ENCODE measurements at regions not wholly inside any gene's neighbourhood (a gene's known extent, or its start where the extent isn't known, plus 50 kb on each side); places are given as distances from the start of the nearest gene placed in this dataset.
"Not testable (repeated sequence)": the region's sequence is repeated elsewhere in the genome, so short reads cannot be mapped to it uniquely, and the experiment has no call there.

DNA sequence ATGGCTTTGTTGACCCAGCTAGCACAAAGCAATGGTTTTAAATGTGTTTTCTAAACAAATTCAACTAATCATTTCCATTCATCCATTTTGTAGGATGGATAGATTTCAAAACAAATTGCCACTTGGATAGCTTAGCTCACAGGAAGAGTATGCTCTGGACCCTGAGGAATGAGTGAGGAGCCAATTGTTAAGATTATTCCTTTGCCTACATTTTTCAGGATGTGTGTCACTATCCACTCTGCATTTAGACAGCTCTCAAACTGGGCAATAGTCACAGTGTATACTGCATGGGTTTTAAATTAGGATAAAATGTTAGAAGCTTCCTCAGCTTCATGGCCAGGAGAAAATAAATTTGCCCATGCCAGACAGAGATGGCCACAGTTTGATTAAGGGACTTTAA lies 605.6 kb upstream of the TEX47 start:
- DNase-seq, result no peak

- DNase-seq, result no peak
These were observed 606.2 kb upstream of the TEX47 start for GRCh38 chr7:89401690-89402089.

GRCh38 chr7:89451911-89452310 lies 656.4 kb upstream of the TEX47 start:
- no peak for DNase-seq

GRCh38 chr7:89456556-89456955 lies 661.0 kb upstream of the TEX47 start:
- no peak for DNase-seq

- DNase-seq, result no peak
These were observed 662.6 kb upstream of the TEX47 start for GRCh38 chr7:89458114-89458513.

DNA sequence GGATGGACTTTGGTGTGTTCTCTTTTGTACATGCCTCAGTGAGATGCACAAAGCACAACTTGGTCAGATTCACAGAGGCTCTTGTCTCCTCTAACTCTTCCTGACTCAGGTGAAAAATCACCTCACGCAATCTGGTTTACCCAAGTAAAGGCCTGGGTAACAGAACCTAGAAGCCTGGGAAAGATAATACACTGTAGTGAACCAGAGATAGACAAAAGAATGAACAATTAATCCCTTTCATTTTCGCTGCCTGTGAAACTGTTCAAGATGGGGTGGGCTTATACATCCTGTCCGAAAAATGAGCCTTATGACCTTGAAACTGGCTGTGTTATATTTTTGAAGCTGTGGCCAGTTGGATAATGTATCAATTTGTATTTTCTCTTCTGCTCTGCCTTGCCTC lies 678.9 kb upstream of the TEX47 start:
- no peak for DNase-seq

- no peak for DNase-seq
These were observed 676.3 kb upstream of the STEAP1 start for GRCh38 chr7:89477991-89478390.

DNA sequence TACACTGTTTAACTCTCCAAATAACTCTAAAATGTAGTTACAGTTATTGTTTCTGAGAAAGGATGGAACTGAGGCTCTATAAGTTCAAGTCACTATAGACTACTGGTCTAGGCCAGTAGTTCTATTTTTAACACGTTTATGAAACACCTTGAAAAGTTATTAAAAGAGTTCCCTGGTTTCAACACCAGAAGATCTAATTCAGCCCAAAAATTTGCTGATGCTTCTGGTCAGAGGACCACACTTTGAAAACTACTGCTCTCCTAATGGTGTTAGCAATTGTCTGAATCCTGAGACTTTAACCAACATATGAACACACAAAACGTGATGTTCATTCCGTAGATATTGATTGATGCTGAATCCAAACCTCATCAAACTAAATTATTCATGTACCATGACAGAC lies 658.6 kb upstream of the STEAP1 start:
- no peak for DNase-seq

GRCh38 chr7:89500084-89500483 lies 654.2 kb upstream of the STEAP1 start:
- no peak for DNase-seq

- no peak for DNase-seq
These were observed 651.0 kb upstream of the STEAP1 start for GRCh38 chr7:89503281-89503680.

DNA sequence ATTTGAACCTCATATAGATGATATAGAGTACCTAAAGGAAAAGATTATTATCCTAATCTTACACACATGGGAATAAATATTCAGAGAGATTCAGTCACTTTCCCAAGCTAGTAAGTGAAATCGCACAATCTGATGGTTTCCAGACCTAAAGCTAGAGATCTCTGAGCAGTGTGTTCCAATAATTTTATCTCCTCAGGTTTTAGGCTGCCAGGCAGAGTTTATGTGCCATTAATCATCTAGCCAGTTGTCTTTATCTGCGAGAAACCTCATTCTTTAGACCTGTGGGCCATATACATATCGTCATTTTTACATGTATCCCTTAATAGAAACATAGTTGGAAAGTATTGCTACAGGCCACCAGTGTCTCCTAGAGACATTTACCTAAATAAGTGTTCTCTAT lies 647.2 kb upstream of the STEAP1 start:
- DNase-seq, result no peak

DNA sequence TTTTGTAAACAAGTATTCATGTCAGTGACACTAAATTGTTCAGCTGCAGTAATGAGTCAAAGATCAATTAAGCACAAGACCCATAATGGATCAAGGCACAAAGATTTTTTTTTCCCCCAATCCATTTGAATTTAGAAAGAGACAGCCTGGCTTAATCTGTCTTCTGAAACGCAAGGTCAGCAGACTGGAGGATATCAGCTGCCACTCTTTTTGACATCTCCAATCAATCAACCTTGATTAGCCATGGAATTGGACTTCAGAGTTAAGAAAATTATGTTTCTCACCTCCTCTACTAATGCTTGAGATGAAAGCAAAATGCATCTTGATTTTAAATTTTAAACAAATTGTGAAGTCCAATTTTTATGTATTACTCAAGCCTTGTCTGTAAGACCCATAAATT lies 642.4 kb upstream of the STEAP1 start:
- DNase-seq, result no peak

- DNase-seq, result no peak
These were observed 639.3 kb upstream of the STEAP1 start for GRCh38 chr7:89514970-89515369.

DNA sequence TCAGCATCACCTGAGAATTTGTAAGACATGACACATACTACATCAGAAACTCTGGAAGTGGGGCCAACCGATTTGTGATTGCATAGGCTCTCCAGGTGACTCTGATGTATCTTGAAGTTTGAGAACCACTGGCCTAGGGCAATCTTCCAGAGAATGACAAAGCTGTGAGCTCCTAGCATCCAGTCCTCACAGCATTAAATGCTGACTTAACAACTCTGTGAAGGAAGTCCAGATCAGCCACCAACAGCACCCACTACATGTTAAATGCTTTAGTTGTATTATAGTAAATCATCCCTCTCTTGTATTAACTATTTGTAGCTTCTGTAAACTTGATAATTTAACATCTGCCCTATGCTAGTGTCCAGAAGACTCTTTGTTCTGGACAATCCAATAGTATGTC lies 636.5 kb upstream of the STEAP1 start:
- DNase-seq, result no peak

- DNase-seq, result no peak
These were observed 604.5 kb upstream of the STEAP1 start for GRCh38 chr7:89549768-89550167.

DNA sequence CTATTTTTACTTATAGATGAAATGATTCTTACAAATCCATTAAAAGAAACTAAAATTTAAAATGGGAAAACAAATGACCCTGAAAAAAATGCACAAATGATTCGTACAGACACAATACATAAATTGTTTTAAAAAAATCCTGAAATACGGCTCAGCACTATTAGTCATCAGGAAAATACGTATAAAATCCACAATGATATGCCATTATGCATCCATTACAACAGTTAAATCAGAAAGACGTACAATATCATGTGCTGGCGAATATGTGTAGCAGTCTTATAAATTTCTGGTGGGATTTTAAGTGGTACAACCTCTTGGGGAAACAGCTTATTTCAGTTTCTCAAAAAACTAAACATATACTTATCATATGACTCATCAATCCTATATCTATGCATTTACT lies 600.1 kb upstream of the STEAP1 start:
- DNase-seq, result no peak

DNA sequence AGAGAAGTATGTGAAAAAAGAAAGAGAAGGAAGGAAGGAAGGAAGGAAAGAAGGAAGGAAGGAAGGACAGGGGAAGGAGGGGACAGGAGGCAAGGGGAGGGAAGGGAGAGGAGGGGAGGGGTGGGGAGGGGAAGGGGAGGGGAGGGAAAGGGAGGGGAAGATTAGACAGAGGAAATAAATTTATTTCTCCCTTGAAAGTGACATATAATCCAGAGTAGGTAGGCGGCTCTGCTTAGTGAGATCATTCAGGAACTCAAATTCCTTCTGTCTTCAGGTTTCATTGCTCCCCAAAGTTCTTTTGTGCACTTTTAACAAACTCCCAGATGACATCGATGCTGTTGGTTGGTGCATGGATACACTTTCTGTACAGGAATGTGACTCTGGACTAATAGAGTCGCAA lies 594.7 kb upstream of the STEAP1 start:
- DNase-seq, result no peak

DNA sequence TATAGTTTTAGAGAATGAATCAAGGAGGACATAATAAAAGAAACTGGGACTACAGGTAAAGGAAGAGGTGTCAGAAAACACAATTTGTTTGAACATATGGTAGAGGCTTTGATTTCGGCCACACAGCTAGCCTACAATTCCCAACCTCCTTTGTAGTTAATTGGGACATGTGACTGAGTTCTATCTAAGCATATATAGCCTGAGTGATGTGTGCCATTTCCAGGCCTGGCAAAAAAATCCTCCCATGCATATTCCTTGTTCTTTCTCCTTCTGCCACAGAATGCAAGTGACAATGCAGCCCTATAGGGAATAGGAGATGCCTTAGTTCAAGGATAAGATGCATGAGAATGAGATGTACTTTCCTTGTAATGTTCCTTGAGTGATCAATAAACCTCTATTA lies 590.7 kb upstream of the STEAP1 start:
- no peak for DNase-seq

DNA sequence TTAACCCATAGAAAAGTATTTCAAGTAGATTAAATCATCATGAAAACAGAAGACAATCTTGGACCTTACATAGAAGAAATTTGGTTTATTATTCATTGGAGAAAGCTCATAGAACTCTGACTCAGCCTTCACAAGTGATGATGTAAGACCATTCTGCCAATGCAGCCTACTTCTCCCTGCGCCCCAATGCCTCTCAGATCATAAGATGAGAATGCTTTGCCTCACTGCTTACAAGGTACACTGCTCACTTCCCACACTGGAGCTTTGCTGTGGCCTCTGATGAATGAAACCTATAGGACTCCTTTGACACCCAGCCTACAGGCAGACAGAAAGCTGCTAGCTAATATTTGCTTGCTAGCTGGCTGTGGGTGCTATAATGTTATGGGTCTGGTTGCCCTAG lies 569.4 kb upstream of the STEAP1 start:
- DNase-seq, result no peak

GRCh38 chr7:89593125-89593524 lies 561.1 kb upstream of the STEAP1 start:
- no peak for DNase-seq

GRCh38 chr7:89602984-89603383 lies 551.3 kb upstream of the STEAP1 start:
- DNase-seq, result no peak

DNA sequence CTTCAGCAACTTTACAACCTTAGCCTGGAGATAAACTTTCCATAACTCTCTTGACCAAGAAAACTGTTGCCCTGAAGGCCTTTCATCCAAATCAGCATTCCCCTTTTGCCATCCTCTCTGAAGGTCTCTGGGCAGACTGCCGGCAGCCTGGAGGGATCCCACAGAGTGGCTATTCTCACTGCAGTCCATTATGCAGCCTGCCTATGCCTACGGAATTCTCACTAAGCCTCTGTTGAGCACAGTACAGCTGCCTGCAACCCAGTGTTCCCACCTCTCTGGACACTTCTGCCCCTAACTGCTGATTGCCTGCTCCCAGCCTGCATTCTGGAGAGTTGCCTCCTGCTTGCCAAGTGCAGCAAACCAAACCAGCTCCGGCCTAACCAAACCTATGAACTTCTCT lies 548.9 kb upstream of the STEAP1 start:
- DNase-seq, result no peak

DNA sequence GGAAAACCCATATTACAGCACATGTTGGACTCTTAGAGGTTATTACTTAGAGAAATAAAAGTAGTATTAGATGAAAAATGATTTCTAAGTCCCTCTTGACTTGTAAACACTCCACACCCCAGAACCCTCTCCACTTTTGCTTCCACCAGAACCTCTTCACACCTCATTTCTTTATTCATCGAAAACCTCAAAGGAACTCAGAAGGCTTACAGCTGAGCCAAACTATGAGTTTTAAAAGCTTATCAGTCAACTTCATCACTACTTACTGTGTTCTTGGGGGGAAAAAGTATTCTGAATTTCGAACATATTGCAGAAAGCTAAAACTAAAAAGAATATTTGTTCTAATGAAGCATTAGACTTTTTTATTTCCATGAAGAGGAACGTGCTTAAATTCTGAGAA lies 547.8 kb upstream of the STEAP1 start:
- no peak for DNase-seq

DNA sequence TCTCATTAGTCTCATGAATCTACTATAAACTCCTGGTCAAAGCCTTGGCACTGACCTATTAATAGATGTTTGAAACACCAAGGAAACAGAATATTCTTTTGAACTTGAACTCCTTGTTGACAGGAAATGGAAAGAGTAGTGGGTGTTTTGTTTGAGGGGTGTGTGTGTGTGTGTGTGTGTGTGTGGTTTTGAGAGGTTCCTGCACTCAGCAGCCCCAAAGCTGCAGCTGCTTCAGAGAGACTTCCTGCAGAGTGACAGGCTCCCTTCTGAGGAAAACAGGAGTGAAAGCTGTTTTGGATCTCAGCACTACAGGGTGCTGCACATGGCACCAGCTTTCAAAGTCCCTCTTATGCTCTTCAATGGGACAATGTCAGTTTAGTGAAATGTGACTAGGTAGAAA lies 546.5 kb upstream of the STEAP1 start:
- no peak for DNase-seq

DNA sequence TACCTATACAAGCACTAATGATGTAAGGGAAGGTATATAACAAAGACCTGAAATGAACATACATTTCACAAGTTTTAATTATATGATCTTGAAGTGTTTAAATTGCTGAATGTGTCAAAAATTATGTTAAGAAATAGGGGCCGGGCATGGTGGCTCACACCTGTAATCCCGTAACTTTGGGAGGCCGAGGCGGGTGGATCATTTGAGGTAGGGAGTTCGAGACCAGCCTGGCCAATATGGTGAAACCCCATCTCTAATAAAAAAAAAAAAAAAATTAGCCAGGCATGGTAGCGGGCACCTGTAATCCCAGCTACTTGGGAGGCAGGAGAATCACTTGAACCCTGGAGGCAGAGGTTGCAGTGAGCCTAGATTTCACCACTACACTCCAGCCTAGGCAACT lies 537.4 kb upstream of the STEAP1 start:
- DNase-seq, result not testable (repeated sequence)

GRCh38 chr7:89618274-89618673 lies 536.0 kb upstream of the STEAP1 start:
- DNase-seq, result no peak

Measured in midbrain (tissue), 1 donor.